ENCODE measurements at regions not wholly inside any gene's neighbourhood (a gene's known extent, or its start where the extent isn't known, plus 50 kb on each side); places are given as distances from the start of the nearest gene placed in this dataset.

GRCh38 chrX:12052109-12052508, 86.2 kb upstream of the FRMPD4 start:
- TF ChIP-seq EZH2 (IDR thresholded peaks at IDR 0.05; ENCODE audit: low read length), result no peak
- no peak for TF ChIP-seq CTCF (optimal IDR thresholded peaks at IDR 0.05 in 1 of 3, IDR thresholded peaks at IDR 0.05 in 1 of 3, conservative IDR thresholded peaks at IDR 0.05 in 1 of 3; ENCODE audit: extremely low read depth in 1 of 3, insufficient read depth in 2 of 3, low read length in 3 of 3)
- no peak overlapping the region for H3K4me2 ChIP-seq (ENCODE audit: control insufficient read depth, extremely low read depth, insufficient read depth, low read depth, low read length)
- H3K36me3 ChIP-seq (ENCODE audit: control insufficient read depth in 2 of 2, extremely low read depth in 1 of 2, insufficient read depth in 2 of 2, low read length in 2 of 2), result no peaks in the 10 kb centered on the region
- H3K4me1 ChIP-seq (ENCODE audit: control insufficient read depth, extremely low read depth, insufficient read depth, low read length), result no peaks in the 10 kb centered on the region
- H3K9me1 ChIP-seq (ENCODE audit: control insufficient read depth, extremely low read depth, insufficient read depth, low read length), result no peaks in the 10 kb centered on the region
- DNase-seq (ENCODE audit: low read depth, low spot score), result no peak
- no peaks in the 10 kb centered on the region for H3K27me3 ChIP-seq (ENCODE audit: control insufficient read depth, extremely low read depth, insufficient read depth, low read length)
- no peak overlapping the region for H3K4me3 ChIP-seq (ENCODE audit: control insufficient read depth in 2 of 3, extremely low read depth in 1 of 3, insufficient read depth in 2 of 3, low read depth in 1 of 3, low read length in 3 of 3)
- no peak for FAIRE-seq
- dilution Hi-C loops (cut with MboI; ENCODE audit: extremely low pct_ligation_motif_present, low sequenced_read_pairs), result no loop called here
- H2AFZ ChIP-seq (ENCODE audit: control insufficient read depth, low read length), result no peak overlapping the region
- H4K20me1 ChIP-seq (ENCODE audit: control insufficient read depth, extremely low read depth, insufficient read depth, low read length), result no peaks in the 10 kb centered on the region
- H3K79me2 ChIP-seq (ENCODE audit: control insufficient read depth, insufficient read depth, low read length), result no peaks in the 10 kb centered on the region
- H3K9me3 ChIP-seq (ENCODE audit: control insufficient read depth, low read depth, low read length), result no peaks in the 10 kb centered on the region
- no peak overlapping the region for H3K9ac ChIP-seq (ENCODE audit: control insufficient read depth, extremely low read depth, insufficient read depth, low read length)
- H3K27ac ChIP-seq (ENCODE audit: control insufficient read depth, insufficient read depth, low read length), result no peak overlapping the region

- dilution Hi-C loops (cut with MboI; ENCODE audit: extremely low pct_ligation_motif_present, low sequenced_read_pairs), result no loop called here
- H4K20me1 ChIP-seq (ENCODE audit: control insufficient read depth, extremely low read depth, insufficient read depth, low read length), result no peaks in the 10 kb centered on the region
- H3K27me3 ChIP-seq (ENCODE audit: control insufficient read depth, extremely low read depth, insufficient read depth, low read length), result no peaks in the 10 kb centered on the region
- no peaks in the 10 kb centered on the region for H3K9me1 ChIP-seq (ENCODE audit: control insufficient read depth, extremely low read depth, insufficient read depth, low read length)
- H2AFZ ChIP-seq (ENCODE audit: control insufficient read depth, low read length), result peak overlapping the region; percentile 39
- no peaks in the 10 kb centered on the region for H3K9me3 ChIP-seq (ENCODE audit: control insufficient read depth, low read depth, low read length)
- H3K9ac ChIP-seq (ENCODE audit: control insufficient read depth, extremely low read depth, insufficient read depth, low read length), result no peak overlapping the region
- DNase-seq (ENCODE audit: low read depth, low spot score) (no peak), FAIRE-seq (peak; percentile 43)
- H3K27ac ChIP-seq (ENCODE audit: control insufficient read depth, insufficient read depth, low read length), result peak overlapping the region; percentile 13
- peaks cover 8% of the 10 kb centered on the region for H3K4me1 ChIP-seq (ENCODE audit: control insufficient read depth, extremely low read depth, insufficient read depth, low read length)
- peak overlapping the region; percentile 39 for H3K4me2 ChIP-seq (ENCODE audit: control insufficient read depth, extremely low read depth, insufficient read depth, low read depth, low read length)
- no peak overlapping the region for H3K4me3 ChIP-seq (ENCODE audit: control insufficient read depth in 2 of 3, extremely low read depth in 1 of 3, insufficient read depth in 2 of 3, low read depth in 1 of 3, low read length in 3 of 3)
- TF ChIP-seq CTCF (optimal IDR thresholded peaks at IDR 0.05 in 1 of 3, IDR thresholded peaks at IDR 0.05 in 1 of 3, conservative IDR thresholded peaks at IDR 0.05 in 1 of 3; ENCODE audit: extremely low read depth in 1 of 3, insufficient read depth in 2 of 3, low read length in 3 of 3), result no peak
- no peak for TF ChIP-seq EZH2 (IDR thresholded peaks at IDR 0.05; ENCODE audit: low read length)
- no peaks in the 10 kb centered on the region for H3K79me2 ChIP-seq (ENCODE audit: control insufficient read depth, insufficient read depth, low read length)
- no peaks in the 10 kb centered on the region for H3K36me3 ChIP-seq (ENCODE audit: control insufficient read depth in 2 of 2, extremely low read depth in 1 of 2, insufficient read depth in 2 of 2, low read length in 2 of 2)
Observed at GRCh38 chrX:12058087-12058486, 80.2 kb upstream of the FRMPD4 start.
